ENCODE measurements at regions not wholly inside any gene's neighbourhood (a gene's known extent, or its start where the extent isn't known, plus 50 kb on each side); places are given as distances from the start of the nearest gene placed in this dataset.

GRCh38 chr20:39775110-39775509 lies 813.0 kb downstream of the DHX35 start:
- no peak for TF ChIP-seq CTCF (IDR thresholded peaks at IDR 0.05)
- Histone ChIP-seq H3K27ac (no peak overlapping the region), H3K27me3 (no peaks in the 10 kb centered on the region), H3K9me3 (no peaks in the 10 kb centered on the region), H3K36me3 (no peaks in the 10 kb centered on the region), H3K4me3 (ENCODE audit: low read depth in 1 of 2, low read length in 1 of 2) (no peak overlapping the region), H3K4me1 (ENCODE audit: control insufficient read depth in 1 of 2, insufficient read depth in 1 of 2, low read depth in 1 of 2, low read length in 1 of 2) (no peaks in the 10 kb centered on the region)

GRCh38 chr20:39773380-39774000 lies 811.3 kb downstream of the DHX35 start:
- H3K9me3 ChIP-seq = no peaks in the 10 kb centered on the region
- no peak overlapping the region for H3K27ac ChIP-seq
- TF ChIP-seq CTCF (IDR thresholded peaks at IDR 0.05) = no peak

GRCh38 chr20:39767352-39767751 lies 805.2 kb downstream of the DHX35 start:
- Histone ChIP-seq H3K9me3 (no peaks in the 10 kb centered on the region), H3K4me3 (ENCODE audit: low read depth in 1 of 2, low read length in 1 of 2) (no peak overlapping the region), H3K27ac (no peak overlapping the region), H3K36me3 (no peaks in the 10 kb centered on the region), H3K4me1 (ENCODE audit: control insufficient read depth in 1 of 2, insufficient read depth in 1 of 2, low read depth in 1 of 2, low read length in 1 of 2) (no peaks in the 10 kb centered on the region), H3K27me3 (no peaks in the 10 kb centered on the region)
- no peak for TF ChIP-seq CTCF (IDR thresholded peaks at IDR 0.05)

More at GRCh38 chr20:39773380-39774000, 811.3 kb downstream of the DHX35 start:
- H3K4me3 ChIP-seq (ENCODE audit: low read depth in 1 of 2, low read length in 1 of 2) = no peak overlapping the region
- no peaks in the 10 kb centered on the region for H3K27me3 ChIP-seq
- H3K4me1 ChIP-seq (ENCODE audit: control insufficient read depth in 1 of 2, insufficient read depth in 1 of 2, low read depth in 1 of 2, low read length in 1 of 2) = no peaks in the 10 kb centered on the region
- H3K36me3 ChIP-seq = no peaks in the 10 kb centered on the region

GRCh38 chr20:39766333-39766732 lies 804.2 kb downstream of the DHX35 start:
- Histone ChIP-seq H3K4me3 (ENCODE audit: low read depth in 1 of 2, low read length in 1 of 2) (no peak overlapping the region), H3K36me3 (no peaks in the 10 kb centered on the region), H3K27ac (no peak overlapping the region), H3K27me3 (no peaks in the 10 kb centered on the region), H3K4me1 (ENCODE audit: control insufficient read depth in 1 of 2, insufficient read depth in 1 of 2, low read depth in 1 of 2, low read length in 1 of 2) (no peaks in the 10 kb centered on the region), H3K9me3 (no peaks in the 10 kb centered on the region)
- TF ChIP-seq CTCF (IDR thresholded peaks at IDR 0.05) = no peak

- no peak overlapping the region for H3K27ac ChIP-seq
- H3K36me3 ChIP-seq = no peaks in the 10 kb centered on the region
- no peaks in the 10 kb centered on the region for H3K9me3 ChIP-seq
- no peaks in the 10 kb centered on the region for H3K4me1 ChIP-seq (ENCODE audit: control insufficient read depth in 1 of 2, insufficient read depth in 1 of 2, low read depth in 1 of 2, low read length in 1 of 2)
- TF ChIP-seq CTCF (IDR thresholded peaks at IDR 0.05) = no peak
- H3K27me3 ChIP-seq = no peaks in the 10 kb centered on the region
- no peak overlapping the region for H3K4me3 ChIP-seq (ENCODE audit: low read depth in 1 of 2, low read length in 1 of 2)
Observed at GRCh38 chr20:39762716-39763115, 800.6 kb downstream of the DHX35 start.

Measured in neutrophil (primary cell).